Breast epithelium (tissue), 3 donors: ENCODE measurements at regions not wholly inside any gene's neighbourhood (a gene's known extent, or its start where the extent isn't known, plus 50 kb on each side); places are given as distances from the start of the nearest gene placed in this dataset.

Experiments
- CTCF ChIP-seq, 3 donors: fragments of 450-650 bp; IDR thresholded peaks; one replicate each; pipeline ENCODE4 v1.5.1; 2016 to 2017; ENCODE audit warnings: antibody characterized with exemption in 3 of 3, mild to moderate bottlenecking in 3 of 3, moderate library complexity in 3 of 3
- POLR2A ChIP-seq: fragments of 450-650 bp; IDR thresholded peaks from one replicate; pipeline ENCODE4 v1.6.1; 2016; ENCODE audit warnings: antibody characterized with exemption, mild to moderate bottlenecking, moderate library complexity
- POLR2AphosphoS5 ChIP-seq, 3 donors: sonication (generic); formaldehyde crosslinking; IDR thresholded peaks; one replicate each; pipeline ENCODE4 v1.6.1; 2017; ENCODE audit warnings: antibody characterized with exemption in 3 of 3

- TF ChIP-seq CTCF (IDR thresholded peaks at IDR 0.05) (no peak), POLR2AphosphoS5 (IDR thresholded peaks at IDR 0.05) (no peak), POLR2A (no peak)
Observed at GRCh38 chr18:76618721-76619120, 123.7 kb upstream of the ZNF516 start.
